ENCODE measurements at regions not wholly inside any gene's neighbourhood (a gene's known extent, or its start where the extent isn't known, plus 50 kb on each side); places are given as distances from the start of the nearest gene placed in this dataset.
A peak's percentile ranks its signal among the peaks of the same experiment; 100 is the strongest.

DNA sequence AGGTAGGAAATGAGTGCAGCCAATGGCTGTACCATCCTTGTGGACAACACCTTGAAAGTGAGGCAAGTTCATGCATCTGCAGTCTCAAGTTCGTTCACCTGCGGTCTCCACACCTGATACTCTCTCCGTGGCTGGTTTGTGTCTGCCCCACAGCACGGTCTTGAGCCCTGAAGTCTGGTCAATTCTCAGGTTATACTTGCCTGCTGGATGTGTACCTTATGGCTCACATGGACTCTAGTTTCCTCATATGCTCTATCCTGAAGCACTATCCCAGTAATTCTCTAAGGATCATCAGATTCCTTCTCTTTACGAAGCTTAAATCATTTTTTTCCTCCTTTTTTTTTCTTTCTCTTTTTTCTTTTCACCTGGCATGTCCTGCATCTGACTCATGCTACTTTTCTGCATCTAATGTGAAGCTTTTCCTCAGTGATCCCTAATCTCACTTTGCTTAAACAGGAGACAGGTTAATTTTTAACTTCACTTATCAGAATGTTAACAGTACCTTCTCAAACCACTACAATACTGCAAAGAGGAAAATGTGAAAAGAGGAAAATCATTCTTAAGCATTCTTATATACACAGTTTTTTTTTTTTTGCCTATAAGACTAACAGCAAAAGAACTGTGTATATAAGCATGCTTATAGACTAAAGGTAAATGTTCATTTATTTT lies 511.2 kb downstream of the SOX11 start:
- TF ChIP-seq, protein P1, sequence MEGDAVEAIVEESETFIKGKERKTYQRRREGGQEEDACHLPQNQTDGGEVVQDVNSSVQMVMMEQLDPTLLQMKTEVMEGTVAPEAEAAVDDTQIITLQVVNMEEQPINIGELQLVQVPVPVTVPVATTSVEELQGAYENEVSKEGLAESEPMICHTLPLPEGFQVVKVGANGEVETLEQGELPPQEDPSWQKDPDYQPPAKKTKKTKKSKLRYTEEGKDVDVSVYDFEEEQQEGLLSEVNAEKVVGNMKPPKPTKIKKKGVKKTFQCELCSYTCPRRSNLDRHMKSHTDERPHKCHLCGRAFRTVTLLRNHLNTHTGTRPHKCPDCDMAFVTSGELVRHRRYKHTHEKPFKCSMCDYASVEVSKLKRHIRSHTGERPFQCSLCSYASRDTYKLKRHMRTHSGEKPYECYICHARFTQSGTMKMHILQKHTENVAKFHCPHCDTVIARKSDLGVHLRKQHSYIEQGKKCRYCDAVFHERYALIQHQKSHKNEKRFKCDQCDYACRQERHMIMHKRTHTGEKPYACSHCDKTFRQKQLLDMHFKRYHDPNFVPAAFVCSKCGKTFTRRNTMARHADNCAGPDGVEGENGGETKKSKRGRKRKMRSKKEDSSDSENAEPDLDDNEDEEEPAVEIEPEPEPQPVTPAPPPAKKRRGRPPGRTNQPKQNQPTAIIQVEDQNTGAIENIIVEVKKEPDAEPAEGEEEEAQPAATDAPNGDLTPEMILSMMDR (IDR thresholded peaks at IDR 0.05; ENCODE audit: control insufficient read depth, extremely low read depth, insufficient read depth) = no peak
- H3K4me3 ChIP-seq (ENCODE audit: low read depth, low read length) = no peak overlapping the region
- DNase-seq (ENCODE audit: low read depth) = no peak

DNA sequence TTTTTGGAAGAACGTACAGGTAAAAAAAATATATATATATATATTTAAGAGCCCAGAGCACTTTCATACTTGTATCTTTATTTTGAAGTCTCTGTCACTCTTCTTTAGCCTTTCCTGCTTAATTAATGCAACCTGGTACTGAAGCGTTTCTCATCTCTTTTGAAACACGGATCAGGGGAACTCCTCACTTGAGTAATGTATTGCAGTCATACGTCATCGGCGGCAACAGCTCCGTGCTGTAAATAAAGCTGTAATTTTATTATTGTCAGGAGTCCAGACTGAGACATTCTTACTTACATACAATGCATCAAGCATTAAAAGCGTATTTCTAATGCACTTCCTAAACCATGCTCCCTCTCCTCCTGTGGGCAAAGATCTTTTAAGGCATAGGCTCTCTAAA lies 514.7 kb downstream of the SOX11 start:
- no peak overlapping the region for H3K4me3 ChIP-seq (ENCODE audit: low read depth, low read length)
- TF ChIP-seq, protein P1 (IDR thresholded peaks at IDR 0.05; ENCODE audit: control insufficient read depth, extremely low read depth, insufficient read depth) = no peak
- DNase-seq (ENCODE audit: low read depth) = no peak

DNA sequence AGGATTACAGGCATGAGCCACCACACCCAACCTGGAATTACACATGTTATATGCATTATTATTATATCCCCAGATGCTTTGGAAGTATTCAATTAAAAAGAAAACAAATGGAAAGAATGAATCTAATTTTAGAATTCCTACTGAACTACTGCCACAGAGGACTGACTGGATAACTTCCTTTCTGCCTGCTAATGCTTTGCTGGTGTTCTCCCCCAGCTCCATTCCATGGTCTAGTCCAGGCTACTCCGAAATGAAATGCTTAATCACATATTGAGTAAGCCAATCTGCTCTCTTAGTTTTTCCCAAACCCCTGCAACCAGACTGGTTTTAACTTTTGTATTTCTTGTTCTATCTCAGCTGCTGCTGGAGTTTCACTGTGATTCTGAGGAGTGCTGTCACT lies 519.1 kb downstream of the SOX11 start:
- H3K4me3 ChIP-seq (ENCODE audit: low read depth, low read length) = no peak overlapping the region
- TF ChIP-seq, protein P1 (IDR thresholded peaks at IDR 0.05; ENCODE audit: control insufficient read depth, extremely low read depth, insufficient read depth) = no peak
- DNase-seq (ENCODE audit: low read depth) = no peak

DNA sequence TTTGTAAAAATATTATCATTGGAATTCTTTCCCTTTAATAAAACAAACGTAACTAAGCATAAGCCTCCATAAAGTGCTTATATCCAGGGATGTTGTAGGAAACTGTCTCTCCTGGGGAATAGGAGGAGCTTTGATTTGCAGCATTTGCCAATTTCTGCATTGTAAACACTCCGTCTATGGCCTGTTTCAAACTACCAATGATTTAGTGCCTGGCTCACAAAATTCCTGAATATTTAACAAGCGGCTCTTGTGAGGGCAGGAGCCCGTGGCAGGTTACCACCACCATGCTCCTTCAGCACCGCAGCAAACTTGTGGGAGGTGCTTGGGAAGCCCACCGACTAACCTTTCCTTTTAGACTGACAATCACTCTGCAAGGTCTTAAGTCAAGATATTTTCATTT lies 520.3 kb downstream of the SOX11 start:
- DNase-seq (ENCODE audit: low read depth) = peak; percentile 64
- H3K4me3 ChIP-seq (ENCODE audit: low read depth, low read length) = no peak overlapping the region
- TF ChIP-seq, protein P1 (IDR thresholded peaks at IDR 0.05; ENCODE audit: control insufficient read depth, extremely low read depth, insufficient read depth) = no peak

DNA sequence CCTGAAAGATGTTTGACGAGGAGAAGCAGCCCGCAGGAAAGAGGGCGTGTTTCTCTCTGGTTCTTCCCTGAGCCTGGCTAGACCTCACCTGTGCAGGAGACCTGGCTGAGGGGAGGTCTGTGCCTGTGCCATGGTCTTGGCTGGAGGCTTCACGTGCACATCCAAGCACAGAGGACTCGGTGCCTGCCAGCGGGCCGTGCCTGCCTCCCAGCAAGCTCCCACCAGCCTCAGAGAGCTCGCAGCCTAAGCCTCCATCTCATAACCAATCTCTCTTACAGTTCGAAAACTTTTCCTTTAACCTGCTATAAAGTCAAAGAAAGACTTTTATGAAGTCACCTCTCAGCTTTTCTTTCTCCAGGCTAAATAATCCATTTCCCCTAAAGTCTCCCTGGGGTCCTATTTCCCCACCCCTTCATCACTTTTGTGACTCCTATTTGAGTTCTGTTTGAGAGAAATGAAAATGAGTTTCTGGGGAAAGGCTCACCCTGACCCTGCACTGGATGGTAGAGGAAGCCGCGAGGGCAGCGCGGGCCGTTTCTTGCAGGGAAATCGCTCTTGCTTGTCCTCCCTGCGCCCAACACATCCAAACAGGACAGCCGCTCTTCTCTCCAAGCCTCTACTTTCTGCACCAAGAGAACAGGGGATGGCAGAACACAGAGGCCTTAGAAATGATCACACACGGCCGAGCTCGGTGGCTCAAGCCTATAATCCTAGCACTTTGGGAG lies 521.0 kb downstream of the SOX11 start:
- TF ChIP-seq, protein P1 (IDR thresholded peaks at IDR 0.05; ENCODE audit: control insufficient read depth, extremely low read depth, insufficient read depth) = no peak
- DNase-seq (ENCODE audit: low read depth) = no peak
- no peak overlapping the region for H3K4me3 ChIP-seq (ENCODE audit: low read depth, low read length)

DNA sequence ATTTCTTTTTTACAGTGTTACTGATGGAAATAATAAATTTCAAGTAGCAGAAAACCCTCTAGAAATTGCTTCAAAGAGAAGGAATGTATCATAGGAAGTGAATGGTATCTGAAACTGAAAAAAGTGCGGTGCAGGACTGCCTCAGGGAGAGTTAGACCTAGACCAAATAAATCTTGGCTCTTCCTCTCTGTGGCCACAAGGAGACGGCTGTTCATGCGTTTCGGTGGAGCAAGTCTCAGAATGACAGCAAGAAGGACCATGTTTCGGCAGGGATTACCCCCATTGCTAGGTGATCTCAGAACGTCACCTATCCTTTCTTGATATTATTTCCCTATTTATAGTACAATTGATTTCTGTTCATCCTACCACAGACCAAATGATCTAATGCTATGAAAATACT lies 522.3 kb downstream of the SOX11 start:
- TF ChIP-seq, protein P1 (IDR thresholded peaks at IDR 0.05; ENCODE audit: control insufficient read depth, extremely low read depth, insufficient read depth) = no peak
- no peak for DNase-seq (ENCODE audit: low read depth)
- H3K4me3 ChIP-seq (ENCODE audit: low read depth, low read length) = no peak overlapping the region
